Mesendoderm (in vitro differentiated cells): ENCODE measurements at regions not wholly inside any gene's neighbourhood (a gene's known extent, or its start where the extent isn't known, plus 50 kb on each side); places are given as distances from the start of the nearest gene placed in this dataset.
"Not testable (repeated sequence)": the region's sequence is repeated elsewhere in the genome, so short reads cannot be mapped to it uniquely, and the experiment has no call there.

Source experiments
- DNase-seq: peaks from one replicate; pipeline ENCODE4 v3.0.0; 2013
- H2AK5ac ChIP-seq: 2 replicates; pipeline ENCODE4 v1.6.1; 2013; ENCODE audit warnings: low read length, inconsistent platforms
- H2BK120ac ChIP-seq: 2 replicates; pipeline ENCODE4 v1.6.1; 2013; ENCODE audit warnings: low read depth, mild to moderate bottlenecking, low read length, moderate library complexity, mixed read lengths
- H2BK15ac ChIP-seq: replicated peaks from 2 replicates; pipeline ENCODE4 v1.6.1; 2013; ENCODE audit warnings: low read depth, mild to moderate bottlenecking, moderate library complexity
- H2BK5ac ChIP-seq: 2 replicates; pipeline ENCODE4 v1.6.1; 2013; ENCODE audit warnings: low read length, inconsistent platforms
- H3K18ac ChIP-seq: 2 replicates; pipeline ENCODE4 v1.6.1; 2013; ENCODE audit warnings: mild to moderate bottlenecking, low read length, mixed read lengths
- H3K23ac ChIP-seq: one replicate; pipeline ENCODE4 v1.6.1; 2013; ENCODE audit warnings: low read length
- H3K27ac ChIP-seq: 2 replicates; pipeline ENCODE4 v1.5.1; 2013; ENCODE audit warnings: low read depth, mild to moderate bottlenecking, inconsistent platforms, low read length, moderate library complexity
- H3K27me3 ChIP-seq: 2 replicates; pipeline ENCODE4 v1.6.1; 2013; ENCODE audit warnings: low read length, control low read depth, mild to moderate bottlenecking, inconsistent platforms; ENCODE audit not compliant: insufficient read depth, poor library complexity
- H3K36me3 ChIP-seq: 2 replicates; pipeline ENCODE4 v1.6.1; 2013; ENCODE audit warnings: low read length, inconsistent platforms; ENCODE audit not compliant: control insufficient read depth, insufficient read depth
- H3K4ac ChIP-seq: one replicate; pipeline ENCODE4 v1.6.1; 2013; ENCODE audit warnings: low read depth, mild to moderate bottlenecking, low read length, moderate library complexity
- H3K4me1 ChIP-seq: 2 replicates; pipeline ENCODE4 v1.6.1; 2013; ENCODE audit warnings: low read depth, low read length, inconsistent platforms; ENCODE audit not compliant: control insufficient read depth
- H3K4me2 ChIP-seq: 2 replicates; pipeline ENCODE4 v1.6.1; 2013; ENCODE audit warnings: low read length
- H3K4me3 ChIP-seq: 2 replicates; pipeline ENCODE4 v1.5.1; 2013; ENCODE audit warnings: mild to moderate bottlenecking, low read length
- H3K56ac ChIP-seq: one replicate; pipeline ENCODE4 v1.6.1; 2013; ENCODE audit warnings: low read length
- H3K79me1 ChIP-seq: 2 replicates; pipeline ENCODE4 v1.6.1; 2013; ENCODE audit warnings: low read length, inconsistent platforms
- H3K79me2 ChIP-seq: 2 replicates; pipeline ENCODE4 v1.6.1; 2013; ENCODE audit warnings: mild to moderate bottlenecking, low read length; ENCODE audit not compliant: control insufficient read depth, insufficient read depth
- H3K9ac ChIP-seq: 2 replicates; pipeline ENCODE4 v1.6.1; 2013; ENCODE audit warnings: low read length, inconsistent platforms
- H4K5ac ChIP-seq: one replicate; pipeline ENCODE4 v1.6.1; 2013; ENCODE audit warnings: low read length
- H4K8ac ChIP-seq: one replicate; pipeline ENCODE4 v1.6.1; 2013; ENCODE audit warnings: low read depth, mild to moderate bottlenecking, control low read depth, low read length, moderate library complexity
- WGBS: extraction: QIAGEN DNeasy Blood & Tissue Kit; methylation state at CpG from one replicate; pipeline ENCODE4 v1.1.7; 2013; ENCODE audit warnings: low lambda C conversion rate, missing lambda C conversion rate; ENCODE audit not compliant: insufficient coverage; ENCODE audit errors: extremely low coverage; 5-methylcytosine and 5-hydroxymethylcytosine counted together

- no peak overlapping the region for H3K27ac ChIP-seq
- WGBS: no CpG with 5 or more reads among the region's 1 CpG
- no peaks in the 10 kb centered on the region for H3K4me1 ChIP-seq
These were observed 285.7 kb upstream of the PREP start for GRCh38 chr6:105688573-105688972.

GRCh38 chr6:105686793-105687192 lies 283.9 kb upstream of the PREP start:
- H3K56ac ChIP-seq, H2AK5ac ChIP-seq, H3K36me3 ChIP-seq, H2BK5ac ChIP-seq, H4K8ac ChIP-seq, H3K4me3 ChIP-seq, H3K27me3 ChIP-seq, H3K4me2 ChIP-seq, H3K9ac ChIP-seq, H3K79me2 ChIP-seq, H3K18ac ChIP-seq, DNase-seq, H2BK120ac ChIP-seq, H4K5ac ChIP-seq, H3K23ac ChIP-seq, H3K4me1 ChIP-seq, H3K27ac ChIP-seq, H3K79me1 ChIP-seq, H2BK15ac ChIP-seq, H3K4ac ChIP-seq: not testable (repeated sequence)
- WGBS: no CpG with 5 or more reads among the region's 1 CpG

More at GRCh38 chr6:105688573-105688972, 285.7 kb upstream of the PREP start:
- Histone ChIP-seq H2BK15ac (no peak overlapping the region), H4K5ac (no peak overlapping the region), H3K79me1 (no peaks in the 10 kb centered on the region), H3K27me3 (no peaks in the 10 kb centered on the region), H3K23ac (no peak overlapping the region), H3K79me2 (no peaks in the 10 kb centered on the region), H2BK120ac (no peak overlapping the region), H2AK5ac (no peak overlapping the region), H3K18ac (no peak overlapping the region), H3K4ac (no peak overlapping the region), H3K4me3 (no peak overlapping the region), H2BK5ac (no peak overlapping the region), H3K4me2 (no peak overlapping the region), H3K9ac (no peak overlapping the region), H3K36me3 (no peaks in the 10 kb centered on the region), H3K56ac (no peak overlapping the region), H4K8ac (no peak overlapping the region)
- DNase-seq: no peak

- Histone ChIP-seq H3K4me1 (no peaks in the 10 kb centered on the region), H4K5ac (no peak overlapping the region), H4K8ac (no peak overlapping the region), H2BK120ac (no peak overlapping the region), H3K4ac (no peak overlapping the region), H3K4me2 (no peak overlapping the region), H2AK5ac (no peak overlapping the region), H3K27ac (no peak overlapping the region), H2BK5ac (no peak overlapping the region), H3K79me2 (no peaks in the 10 kb centered on the region), H3K18ac (no peak overlapping the region), H3K56ac (no peak overlapping the region), H3K36me3 (no peaks in the 10 kb centered on the region), H3K23ac (no peak overlapping the region), H3K79me1 (no peaks in the 10 kb centered on the region), H3K27me3 (no peaks in the 10 kb centered on the region), H3K4me3 (no peak overlapping the region), H2BK15ac (no peak overlapping the region), H3K9ac (no peak overlapping the region)
- no peak for DNase-seq
- WGBS: no CpG with 5 or more reads among the region's 1 CpG
These were observed 278.2 kb upstream of the PREP start for GRCh38 chr6:105681061-105681460.

- Histone ChIP-seq H3K27me3 (no peaks in the 10 kb centered on the region), H4K8ac (no peak overlapping the region), H2AK5ac (no peak overlapping the region), H3K23ac (no peak overlapping the region), H2BK120ac (no peak overlapping the region), H3K4me2 (no peak overlapping the region), H3K4me3 (no peak overlapping the region), H2BK15ac (no peak overlapping the region), H3K27ac (no peak overlapping the region), H3K4me1 (no peaks in the 10 kb centered on the region), H3K18ac (no peak overlapping the region), H3K79me1 (no peaks in the 10 kb centered on the region), H3K36me3 (no peaks in the 10 kb centered on the region), H2BK5ac (no peak overlapping the region), H3K79me2 (no peaks in the 10 kb centered on the region), H3K9ac (no peak overlapping the region), H3K56ac (no peak overlapping the region), H4K5ac (no peak overlapping the region), H3K4ac (no peak overlapping the region)
- DNase-seq: no peak
- WGBS: 100% methylated on average over 1 of the region's 1 CpG
These were observed 277.2 kb upstream of the PREP start for GRCh38 chr6:105680131-105680530.

- H3K79me2 ChIP-seq: no peaks in the 10 kb centered on the region
- no peak overlapping the region for H2BK120ac ChIP-seq
- H3K27me3 ChIP-seq: no peaks in the 10 kb centered on the region
- H2BK5ac ChIP-seq: no peak overlapping the region
- no peak overlapping the region for H3K4ac ChIP-seq
- H2BK15ac ChIP-seq: no peak overlapping the region
- no peak overlapping the region for H2AK5ac ChIP-seq
- H4K5ac ChIP-seq: no peak overlapping the region
- no CpG with 5 or more reads among the region's 1 CpG for WGBS
- no peak overlapping the region for H3K27ac ChIP-seq
- no peaks in the 10 kb centered on the region for H3K79me1 ChIP-seq
- DNase-seq: no peak
- no peak overlapping the region for H3K9ac ChIP-seq
- H3K4me2 ChIP-seq: no peak overlapping the region
- H3K18ac ChIP-seq: no peak overlapping the region
- H3K36me3 ChIP-seq: no peaks in the 10 kb centered on the region
- H4K8ac ChIP-seq: no peak overlapping the region
- no peak overlapping the region for H3K56ac ChIP-seq
- no peak overlapping the region for H3K23ac ChIP-seq
- H3K4me1 ChIP-seq: no peaks in the 10 kb centered on the region
- no peak overlapping the region for H3K4me3 ChIP-seq
These were observed 275.6 kb upstream of the PREP start for GRCh38 chr6:105678516-105678915.

- no peak overlapping the region for H3K18ac ChIP-seq
- H3K56ac ChIP-seq: no peak overlapping the region
- no peaks in the 10 kb centered on the region for H3K79me2 ChIP-seq
- H2AK5ac ChIP-seq: no peak overlapping the region
- H3K23ac ChIP-seq: no peak overlapping the region
- no peaks in the 10 kb centered on the region for H3K79me1 ChIP-seq
- no peaks in the 10 kb centered on the region for H3K36me3 ChIP-seq
- H4K8ac ChIP-seq: no peak overlapping the region
- no peak overlapping the region for H3K4me3 ChIP-seq
- H2BK15ac ChIP-seq: no peak overlapping the region
- no peak overlapping the region for H3K4me2 ChIP-seq
- H3K4ac ChIP-seq: no peak overlapping the region
- H3K9ac ChIP-seq: no peak overlapping the region
- H3K4me1 ChIP-seq: no peaks in the 10 kb centered on the region
- no CpG with 5 or more reads among the region's 2 CpGs for WGBS
- H2BK5ac ChIP-seq: no peak overlapping the region
- no peak overlapping the region for H2BK120ac ChIP-seq
- H4K5ac ChIP-seq: no peak overlapping the region
- no peak overlapping the region for H3K27ac ChIP-seq
- no peaks in the 10 kb centered on the region for H3K27me3 ChIP-seq
- no peak for DNase-seq
These were observed 275.0 kb upstream of the PREP start for GRCh38 chr6:105677671-105678475.
